ENCODE measurements at regions not wholly inside any gene's neighbourhood (a gene's known extent, or its start where the extent isn't known, plus 50 kb on each side); places are given as distances from the start of the nearest gene placed in this dataset.

DNA sequence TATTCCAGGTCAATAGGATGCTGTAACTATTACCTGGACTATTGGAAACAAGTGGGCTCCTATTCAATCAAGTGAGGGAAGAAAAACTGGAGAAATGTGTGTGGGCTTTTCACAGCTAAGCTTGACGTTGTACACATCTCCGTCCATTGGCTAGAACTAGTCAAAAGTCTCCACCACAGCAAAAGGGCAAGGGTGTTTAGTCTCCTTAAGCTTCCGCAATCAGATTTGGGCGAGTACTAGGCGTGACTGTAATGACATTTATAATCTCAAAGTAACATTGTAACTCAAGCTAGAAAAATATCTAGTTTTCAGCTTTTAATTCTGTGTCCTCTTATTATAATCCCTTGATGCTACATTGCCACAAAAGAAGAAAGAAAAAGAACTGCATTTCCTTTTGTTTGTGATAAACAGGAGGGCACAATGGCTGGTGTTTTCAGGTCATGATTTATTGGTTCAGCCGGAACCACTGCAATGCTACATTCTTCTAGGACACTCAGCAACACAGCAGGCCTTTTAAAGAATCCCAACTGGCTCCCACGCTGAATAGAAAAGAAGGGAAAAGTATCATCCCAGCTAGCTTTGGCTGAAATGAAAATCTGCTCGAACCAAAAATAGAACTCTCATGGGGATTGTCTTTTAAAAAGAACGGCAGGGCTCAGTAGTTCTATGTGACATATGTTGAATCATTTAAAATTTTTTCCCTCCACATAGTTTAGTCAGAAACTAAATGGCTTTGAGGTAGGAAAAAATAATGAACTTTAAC, 387.7 kb downstream of the BTBD3 start:
- DNase-seq, result no peak

DNA sequence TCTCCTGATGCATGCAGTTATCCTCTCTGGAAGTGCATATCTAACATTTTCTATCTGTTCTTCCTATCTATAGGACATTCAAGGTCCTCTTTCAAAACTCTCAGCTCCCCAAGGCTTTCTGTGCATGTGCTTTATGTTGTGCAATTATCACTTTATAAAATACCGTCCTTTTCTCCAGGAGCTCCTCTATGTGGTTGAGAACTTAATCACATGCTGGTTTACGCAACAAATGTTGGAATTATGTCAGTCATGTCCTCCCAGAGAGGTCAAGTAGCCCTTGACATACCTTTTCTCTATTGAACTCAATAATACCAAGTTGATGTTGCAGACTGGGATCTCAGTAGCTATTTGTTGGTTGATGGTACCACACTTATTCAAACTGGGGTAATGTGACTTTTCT, 388.4 kb downstream of the BTBD3 start:
- DNase-seq, result no peak

DNA sequence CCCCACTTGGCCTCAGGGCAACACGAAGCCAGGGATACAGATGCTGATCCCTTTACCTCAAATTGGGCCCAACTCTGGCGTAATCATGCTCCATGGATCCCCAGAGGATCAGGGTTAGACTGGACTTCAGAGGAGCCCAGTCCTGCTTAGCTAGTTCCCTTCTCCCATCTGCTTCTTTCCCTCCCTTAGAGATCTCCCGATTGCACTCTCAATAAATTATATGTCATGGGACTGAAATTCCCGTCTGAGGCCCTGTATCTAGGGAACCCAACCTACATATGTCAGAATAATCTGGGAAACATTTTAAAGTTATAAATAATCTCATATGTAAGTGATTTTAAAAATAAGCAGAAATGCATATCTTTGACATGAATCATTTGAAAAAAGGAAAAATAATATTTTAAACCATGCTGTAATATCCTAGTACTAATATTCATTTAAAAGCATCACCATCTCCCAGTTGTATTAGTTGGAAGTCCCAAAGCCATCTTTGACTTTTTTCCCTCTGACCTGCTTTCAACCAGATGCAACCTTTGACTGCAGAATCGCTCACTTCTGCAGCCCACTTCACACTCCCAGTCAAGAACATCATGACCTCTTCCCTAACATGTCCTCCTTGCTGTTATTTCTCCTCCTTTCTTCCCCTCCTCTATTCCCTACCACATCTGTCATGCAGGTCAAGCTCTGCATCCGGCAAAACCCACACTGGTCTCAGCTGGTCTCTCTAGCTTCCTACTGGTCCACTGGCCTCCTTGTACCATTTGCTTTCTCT, 393.6 kb downstream of the BTBD3 start:
- DNase-seq, result no peak

DNA sequence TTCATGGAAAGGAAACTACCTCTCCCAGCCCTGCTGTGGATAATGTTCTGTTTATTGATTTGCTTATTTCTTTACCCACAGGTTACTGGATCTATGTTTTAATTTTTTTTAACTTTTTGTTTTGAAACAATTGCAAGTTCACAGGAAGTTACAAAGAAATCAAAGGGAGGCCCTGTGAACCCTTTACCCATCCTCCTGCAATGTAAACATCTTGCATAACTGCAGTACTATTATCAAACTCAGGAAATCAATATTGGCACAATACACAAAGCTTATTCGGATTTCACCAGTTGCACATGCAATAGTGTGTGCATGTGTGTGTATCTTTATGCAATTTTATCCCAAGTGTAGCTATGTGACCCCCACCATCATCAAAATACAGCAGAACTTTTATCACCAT, 398.0 kb downstream of the BTBD3 start:
- no peak for DNase-seq

DNA sequence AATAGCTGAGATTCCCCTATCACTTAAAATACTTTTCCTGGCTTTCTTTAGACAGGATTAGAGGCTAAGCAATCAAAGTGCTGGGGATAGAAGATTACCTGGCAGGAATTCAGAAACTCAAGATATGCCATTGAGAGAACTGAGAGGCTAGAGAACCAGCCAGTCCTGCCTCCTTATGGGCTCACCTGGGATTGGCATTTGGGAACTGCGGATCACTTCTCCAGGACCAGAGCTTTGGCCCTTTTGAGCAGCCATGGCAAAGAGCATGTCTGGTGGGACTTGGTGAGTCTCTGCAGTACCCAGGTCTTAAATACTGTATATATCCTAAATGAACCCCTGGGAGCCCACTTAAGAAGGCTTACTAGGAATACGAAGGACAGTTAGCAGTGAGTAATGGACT, 399.1 kb downstream of the BTBD3 start:
- DNase-seq, result no peak

DNA sequence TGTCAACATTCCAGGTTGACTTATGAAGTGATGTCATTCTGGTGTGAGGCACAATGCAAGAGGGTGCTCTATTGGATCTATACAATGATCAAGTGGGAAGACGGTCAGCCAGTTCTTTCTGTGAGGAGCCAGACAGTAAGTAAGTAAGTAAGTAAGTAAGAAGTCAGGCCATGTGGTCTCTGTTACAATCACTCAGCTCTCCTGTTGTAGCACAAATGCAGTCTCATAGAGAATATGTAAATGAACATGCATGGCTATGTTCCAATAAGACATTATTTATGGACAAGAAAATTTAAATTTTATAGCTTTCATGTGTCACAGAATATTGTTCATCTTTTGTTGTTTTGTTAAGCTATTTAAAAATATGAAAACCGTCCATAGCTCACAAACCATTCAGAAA, 399.7 kb downstream of the BTBD3 start:
- no peak for DNase-seq

DNA sequence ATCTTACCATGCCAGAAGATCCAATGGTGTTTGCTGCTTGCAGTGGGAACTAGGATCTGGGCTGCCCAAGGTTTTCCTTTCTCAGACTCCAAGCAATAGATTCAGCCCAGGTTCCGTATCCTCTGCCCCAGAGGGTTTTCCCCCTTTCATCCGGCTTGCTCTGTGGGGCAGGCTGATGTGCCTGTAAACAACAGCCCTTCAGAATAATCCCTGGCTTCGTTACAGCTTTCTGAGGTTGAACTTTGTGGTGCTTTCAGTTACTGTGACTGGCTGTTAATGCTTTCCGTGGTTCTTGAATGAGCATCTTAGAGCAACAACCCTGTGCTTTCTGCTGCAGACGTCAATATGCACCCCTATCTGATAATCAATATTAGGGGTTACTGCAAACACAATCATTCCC, 400.4 kb downstream of the BTBD3 start:
- DNase-seq, result no peak

DNA sequence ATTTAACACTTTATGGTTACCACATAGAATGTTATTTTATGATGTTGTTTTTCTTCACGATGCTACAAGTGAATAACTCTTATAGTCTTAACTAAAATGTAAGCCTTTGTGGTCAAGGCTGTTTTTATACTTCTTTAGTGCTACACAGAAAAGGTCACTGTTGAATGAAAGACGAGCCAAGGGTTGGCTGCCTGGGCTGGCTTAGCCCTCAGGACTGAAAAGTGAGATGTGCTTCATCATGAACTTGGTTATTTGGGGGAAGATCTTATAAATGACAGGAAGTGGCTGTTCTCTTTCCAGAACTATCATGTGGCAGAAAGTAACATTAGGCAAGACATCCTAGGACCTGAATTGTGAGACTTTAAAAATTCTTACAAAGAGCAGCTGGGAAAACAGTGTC, 404.0 kb downstream of the BTBD3 start:
- DNase-seq, result no peak

DNA sequence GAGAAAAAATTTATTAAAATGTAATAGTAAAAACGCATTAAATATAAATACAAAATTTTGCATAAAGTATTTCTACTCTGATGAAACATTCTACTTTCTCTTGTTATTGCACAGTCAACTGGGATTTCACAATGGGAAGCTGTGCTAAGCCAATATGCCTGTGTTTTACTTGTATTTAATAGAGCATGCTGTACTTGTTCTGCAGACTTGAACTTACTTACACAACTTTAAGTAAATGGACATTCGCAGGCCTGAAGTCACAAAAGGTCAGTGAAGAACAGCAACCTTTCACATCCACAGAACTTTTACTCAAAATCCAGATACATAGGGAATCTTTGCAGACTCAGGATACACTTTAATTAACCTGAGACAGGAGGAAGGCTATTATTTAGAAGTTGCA, 409.5 kb downstream of the BTBD3 start:
- DNase-seq, result no peak

DNA sequence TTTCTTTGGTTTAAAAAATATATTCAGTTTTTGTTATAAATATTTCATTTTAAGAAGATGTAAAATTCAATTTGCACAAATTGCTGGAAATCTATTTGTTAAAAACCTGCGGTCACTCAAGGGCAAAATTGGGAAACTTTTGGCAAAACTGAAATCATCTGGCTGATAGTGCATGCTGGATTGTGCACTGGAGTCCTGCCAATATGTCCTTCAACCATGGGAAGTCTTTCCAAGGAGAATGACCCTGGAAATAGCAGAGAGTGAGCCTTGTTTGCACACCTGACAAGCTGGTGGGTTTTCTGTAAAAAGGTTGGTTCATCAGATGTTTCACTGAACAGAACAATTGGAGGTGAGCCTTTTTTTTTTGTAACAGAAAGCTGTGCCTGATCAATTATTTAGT, 413.5 kb downstream of the BTBD3 start:
- no peak for DNase-seq

DNA sequence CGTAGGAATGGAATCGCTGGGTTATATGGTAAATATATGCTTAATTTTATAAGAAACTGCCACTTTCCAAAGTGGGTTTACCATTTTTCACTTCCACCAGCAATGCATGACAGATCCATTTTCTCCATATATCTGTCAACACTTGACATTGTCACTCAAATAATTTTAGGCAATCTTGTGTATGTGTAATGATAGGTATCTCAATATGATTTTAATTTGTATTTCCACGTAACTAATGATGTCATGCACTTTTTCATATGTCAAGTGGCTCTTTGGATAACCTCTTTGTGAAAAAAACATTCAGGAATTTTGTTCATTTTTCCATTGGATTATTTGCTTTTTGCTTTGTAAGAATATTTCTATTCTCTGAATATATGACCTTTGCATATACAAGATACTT, 419.9 kb downstream of the BTBD3 start:
- DNase-seq, result no peak

DNA sequence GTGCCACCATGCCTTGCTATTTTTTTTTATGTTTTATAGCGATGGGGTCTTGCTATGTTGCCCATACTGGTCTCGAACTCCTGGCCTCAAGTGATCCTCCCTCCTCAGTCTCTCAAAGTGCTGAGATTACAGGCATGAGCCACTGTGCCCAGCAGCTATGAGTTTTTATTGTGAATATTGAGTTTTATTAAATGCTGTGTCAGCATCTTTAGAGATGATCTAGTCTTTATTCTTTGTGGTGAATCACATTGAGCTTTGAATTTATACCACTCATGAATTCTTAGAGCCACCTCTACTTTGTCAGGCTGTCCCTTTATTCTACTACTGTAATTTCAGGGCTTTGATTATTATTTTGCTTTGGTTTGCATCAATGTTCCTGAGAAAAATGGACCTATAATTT, 428.3 kb downstream of the BTBD3 start:
- no peak for DNase-seq

DNA sequence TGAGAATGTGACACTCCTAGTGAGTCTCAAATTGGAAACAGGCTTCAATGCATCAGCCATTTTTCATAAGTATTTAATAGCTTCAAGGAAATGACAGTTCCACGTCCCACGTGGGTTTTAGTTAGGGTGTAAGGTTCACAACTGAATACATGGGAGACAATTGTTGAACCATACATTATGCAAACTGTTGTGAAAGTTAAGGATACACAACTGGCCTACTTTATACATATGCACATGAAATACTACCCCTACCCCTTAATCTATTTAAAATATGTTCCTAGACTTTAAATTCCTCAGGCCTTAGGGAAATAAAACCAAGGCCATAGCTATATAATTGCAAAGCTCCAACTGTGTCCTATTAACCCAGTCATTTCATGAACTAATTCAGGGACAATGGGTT, 436.1 kb downstream of the BTBD3 start:
- DNase-seq, result no peak

DNA sequence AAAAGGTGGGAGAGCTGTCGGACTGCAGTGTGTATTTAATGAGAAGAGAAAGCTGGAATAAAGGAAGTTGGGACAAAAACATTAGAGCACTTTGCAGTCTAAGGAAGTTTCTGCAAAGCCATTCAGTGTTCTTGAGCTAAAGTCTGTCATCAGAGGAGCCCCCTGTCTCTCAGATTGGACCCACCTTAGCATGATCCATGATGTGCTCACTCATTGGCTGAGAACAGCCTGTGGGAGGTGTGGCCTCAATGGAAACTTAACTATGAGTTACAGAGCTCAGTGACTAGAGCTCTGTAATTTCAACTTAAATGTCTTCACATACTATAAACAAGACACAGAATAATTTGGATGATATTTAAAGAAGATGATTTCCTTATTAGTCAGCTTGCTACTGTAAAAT, 437.0 kb downstream of the BTBD3 start:
- DNase-seq, result no peak

DNA sequence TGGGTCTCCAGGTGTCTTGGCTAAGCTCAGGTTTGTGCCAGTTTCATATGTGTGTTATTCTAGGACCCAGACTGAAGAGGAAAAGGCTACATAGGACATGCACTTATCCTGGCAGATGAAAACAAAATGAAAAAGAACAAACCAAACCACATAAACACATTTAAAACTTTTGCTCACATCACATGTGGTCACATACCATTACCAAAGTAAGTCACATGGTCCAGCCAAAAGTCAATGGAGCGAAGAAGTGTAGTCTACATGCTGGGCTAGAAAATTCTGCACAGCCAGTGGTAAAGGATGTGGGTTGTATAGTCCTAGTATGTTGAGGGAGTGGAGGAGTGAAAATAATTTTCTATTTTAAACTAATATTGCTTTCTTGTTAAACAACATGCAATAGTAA, 437.5 kb downstream of the BTBD3 start:
- DNase-seq, result no peak

DNA sequence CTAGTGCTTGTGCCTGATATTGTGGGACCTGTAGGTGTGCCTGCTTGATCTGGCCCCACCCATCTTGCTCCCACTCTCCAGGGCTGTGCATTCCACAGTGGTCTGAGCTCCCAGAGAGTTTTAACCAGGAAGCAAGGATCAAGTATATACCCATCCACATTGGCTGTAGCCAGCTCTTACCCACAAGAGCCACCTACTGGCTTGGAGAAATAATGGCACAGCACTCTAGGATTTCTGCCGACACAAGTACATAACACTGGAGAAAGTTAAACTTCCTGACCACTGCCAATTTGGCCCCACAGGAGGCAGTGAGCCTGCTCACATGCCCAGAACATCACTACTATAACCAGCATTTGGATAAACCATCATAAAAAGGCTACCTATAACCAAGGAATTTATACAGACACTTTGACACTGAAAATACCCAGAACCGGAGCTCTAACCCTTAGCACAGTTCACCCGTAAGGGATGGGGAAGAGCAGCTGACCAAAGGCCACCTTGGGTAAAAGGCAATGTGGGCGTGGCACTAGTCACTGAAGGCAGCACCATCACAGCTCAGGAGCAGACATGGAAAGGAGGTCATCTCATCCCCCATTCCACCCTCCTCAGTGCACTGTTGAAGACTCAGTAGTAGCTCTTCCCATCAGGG, 440.4 kb downstream of the BTBD3 start:
- DNase-seq, result no peak

DNA sequence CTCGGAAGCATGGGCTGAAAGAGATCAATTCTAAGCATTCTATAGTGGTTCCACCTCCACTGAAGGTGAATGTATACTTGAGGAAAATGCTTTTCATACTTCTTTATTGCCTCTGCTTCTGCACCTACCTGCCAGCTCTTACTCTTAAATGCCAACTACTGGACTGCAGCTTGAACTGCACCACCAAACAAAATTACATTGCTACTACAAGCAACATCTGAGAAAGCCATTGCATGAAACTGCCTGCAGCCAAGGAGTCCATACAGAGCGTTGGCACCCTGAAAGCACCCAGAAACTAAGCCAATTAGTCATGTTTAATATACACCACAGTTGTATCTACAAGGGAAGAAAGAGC, 440.9 kb downstream of the BTBD3 start:
- DNase-seq, result no peak

DNA sequence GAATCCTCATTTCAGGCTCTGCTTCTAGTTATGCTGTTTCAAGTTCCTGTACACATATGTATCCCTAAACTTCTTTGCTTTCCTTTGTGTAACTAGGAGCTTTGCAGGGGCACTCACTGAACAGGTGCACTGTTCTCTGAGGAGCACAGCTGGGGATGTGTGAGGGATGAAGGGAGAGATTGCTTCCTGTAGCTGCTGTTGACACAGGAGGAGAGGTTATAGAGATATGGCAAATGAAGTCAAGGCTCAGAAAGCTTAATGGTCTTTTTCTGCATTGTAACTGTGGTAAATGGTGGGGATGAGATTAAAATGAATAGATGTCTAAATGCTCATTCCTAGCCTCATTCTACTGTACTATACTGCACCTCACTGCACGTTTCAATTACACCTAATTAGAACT, 454.3 kb downstream of the BTBD3 start:
- no peak for DNase-seq

DNA sequence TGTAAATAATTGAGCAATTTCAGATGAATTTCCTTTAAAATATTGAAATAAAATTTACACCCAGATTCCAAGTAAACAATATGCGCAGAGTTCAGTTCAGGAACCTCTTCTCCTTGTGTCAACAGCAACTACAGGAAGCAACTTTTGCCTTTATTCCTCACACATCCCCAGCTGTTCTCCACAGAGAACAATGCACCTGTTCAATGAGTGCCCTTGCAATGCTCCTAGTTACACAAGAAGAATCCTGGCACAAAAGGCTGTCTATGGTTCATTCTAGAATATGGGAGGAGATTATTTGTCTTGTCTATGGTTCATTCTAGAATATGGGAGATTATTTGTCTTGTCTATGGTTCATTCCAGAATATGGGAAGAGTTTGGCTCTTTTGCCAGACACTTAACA, 454.9 kb downstream of the BTBD3 start:
- DNase-seq, result no peak

DNA sequence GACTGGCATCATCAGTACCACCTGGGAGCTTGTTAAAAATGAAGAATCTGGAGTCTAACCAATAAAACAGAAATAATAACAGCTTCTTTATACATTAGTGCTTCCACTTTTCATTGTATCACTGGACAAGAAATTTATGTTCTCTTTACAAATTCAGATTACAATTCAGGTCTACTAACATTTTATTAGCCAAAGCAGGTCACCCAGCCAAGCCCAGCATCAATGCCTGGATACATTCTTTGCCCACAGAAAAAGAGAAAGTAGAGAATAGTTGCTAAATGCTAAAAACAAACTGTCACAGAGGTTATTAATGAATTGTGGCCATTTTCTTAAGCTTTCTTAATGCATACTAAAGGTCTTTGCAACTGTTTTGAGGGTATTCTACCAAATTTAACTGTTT, 458.3 kb downstream of the BTBD3 start:
- DNase-seq, result no peak

DNA sequence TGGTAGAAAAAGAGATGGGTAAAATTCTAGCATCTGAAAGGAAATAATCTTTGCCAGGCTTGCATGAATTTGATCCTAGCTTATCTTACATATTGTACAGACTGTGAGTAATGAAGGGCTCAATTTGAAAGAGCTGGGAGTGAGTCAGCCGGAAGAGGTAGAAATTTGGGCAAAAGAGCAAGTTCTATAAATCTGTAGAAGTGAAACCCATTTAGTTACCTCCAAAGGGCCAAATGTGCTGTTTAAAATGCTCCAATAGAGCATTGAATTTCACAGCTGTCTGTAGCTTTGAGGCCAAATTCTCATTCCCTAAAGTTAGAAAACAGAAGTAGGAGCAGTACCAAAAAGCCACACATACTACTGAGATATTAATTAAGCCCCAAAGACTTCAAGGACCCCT, 466.1 kb downstream of the BTBD3 start:
- no peak for DNase-seq

DNA sequence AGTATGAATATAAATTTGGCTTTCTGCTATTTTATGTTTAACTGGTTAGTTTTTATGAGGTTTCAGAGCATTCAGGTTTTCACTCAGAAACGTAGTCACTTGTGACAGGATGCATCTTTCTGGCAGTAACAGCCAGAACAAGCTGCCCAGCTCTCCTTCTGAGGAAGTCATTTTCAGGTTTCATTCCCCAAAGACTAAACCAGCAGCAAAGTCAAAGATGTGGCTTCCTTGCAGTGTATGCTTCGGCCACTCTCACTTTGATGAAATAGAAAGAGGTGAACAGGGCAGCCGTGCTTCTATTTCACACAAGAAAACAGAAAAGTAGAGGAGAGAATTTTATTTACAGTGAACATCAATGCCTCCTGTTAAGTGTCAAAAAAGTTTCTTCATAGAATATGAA, 469.1 kb downstream of the BTBD3 start:
- DNase-seq, result no peak

DNA sequence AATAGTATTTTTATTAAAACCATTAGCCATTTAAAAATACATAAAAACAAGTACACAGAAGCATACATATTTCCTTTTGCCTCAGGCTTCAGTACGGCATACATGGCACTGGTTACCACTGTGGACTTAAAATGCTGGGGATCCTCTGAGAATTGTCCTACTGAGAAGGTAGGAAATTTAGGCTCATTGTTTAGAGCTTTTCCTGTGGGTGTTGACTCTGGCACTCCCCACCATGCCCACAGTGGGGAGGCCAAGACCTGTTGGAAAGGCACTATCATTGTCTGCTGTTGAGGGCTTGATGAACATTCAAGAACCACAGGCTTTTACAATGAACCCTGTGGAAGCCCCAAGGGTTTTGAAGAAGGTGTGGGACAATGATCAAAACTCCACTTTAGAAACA, 473.4 kb downstream of the BTBD3 start:
- no peak for DNase-seq

DNA sequence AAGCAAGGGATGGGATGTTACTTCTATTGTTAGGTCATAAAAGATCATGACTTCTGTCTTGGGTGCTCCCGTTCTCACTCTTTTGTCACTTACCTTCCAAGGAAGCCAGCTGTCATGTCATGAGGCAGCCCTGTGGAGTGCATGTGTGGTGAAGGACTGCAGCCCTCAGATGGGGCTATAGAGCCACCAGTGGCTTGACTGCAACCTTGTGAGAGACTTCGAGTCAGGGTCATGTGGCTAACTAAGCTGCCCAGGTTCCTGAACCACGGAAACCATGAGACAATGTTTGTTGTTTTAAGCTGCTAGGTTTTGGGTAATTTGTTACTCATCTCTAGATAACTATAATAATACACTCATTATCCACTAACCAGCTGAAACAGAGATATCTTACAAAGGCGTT, 477.1 kb downstream of the BTBD3 start:
- DNase-seq, result peak; percentile 13
